ENCODE measurements at regions not wholly inside any gene's neighbourhood (a gene's known extent, or its start where the extent isn't known, plus 50 kb on each side); places are given as distances from the start of the nearest gene placed in this dataset.
"Not testable (repeated sequence)": the region's sequence is repeated elsewhere in the genome, so short reads cannot be mapped to it uniquely, and the experiment has no call there.

- no peak for DNase-seq
These were observed 444.5 kb downstream of the SH3GL2 start for GRCh38 chr9:18023332-18023731.

DNA sequence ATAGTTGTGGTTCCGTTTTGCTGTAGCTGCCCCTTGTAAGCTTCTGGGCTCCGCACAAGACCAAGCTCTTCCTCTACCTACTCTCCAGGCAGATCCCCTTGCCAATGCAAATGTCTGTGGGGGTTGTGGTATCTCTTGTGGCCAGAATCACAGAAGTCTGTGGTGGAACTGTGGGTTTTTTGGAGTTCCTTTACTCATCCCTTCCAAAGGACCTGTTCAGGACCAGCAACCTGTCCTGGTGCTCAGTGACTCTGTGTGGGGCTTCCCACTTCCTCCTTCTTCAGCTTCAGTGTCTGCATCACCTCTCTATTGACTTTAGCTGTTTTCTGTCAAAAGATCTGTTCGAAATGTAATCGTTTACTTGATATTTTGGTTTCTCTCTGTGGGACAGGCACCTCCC is 441.3 kb upstream of the ADAMTSL1 start:
- DNase-seq: no peak

GRCh38 chr9:18036422-18037187 is 437.3 kb upstream of the ADAMTSL1 start:
- DNase-seq: no peak

GRCh38 chr9:18037981-18038380 is 436.0 kb upstream of the ADAMTSL1 start:
- DNase-seq: no peak

- no peak for DNase-seq
These were observed 433.6 kb upstream of the ADAMTSL1 start for GRCh38 chr9:18040327-18040726.

DNA sequence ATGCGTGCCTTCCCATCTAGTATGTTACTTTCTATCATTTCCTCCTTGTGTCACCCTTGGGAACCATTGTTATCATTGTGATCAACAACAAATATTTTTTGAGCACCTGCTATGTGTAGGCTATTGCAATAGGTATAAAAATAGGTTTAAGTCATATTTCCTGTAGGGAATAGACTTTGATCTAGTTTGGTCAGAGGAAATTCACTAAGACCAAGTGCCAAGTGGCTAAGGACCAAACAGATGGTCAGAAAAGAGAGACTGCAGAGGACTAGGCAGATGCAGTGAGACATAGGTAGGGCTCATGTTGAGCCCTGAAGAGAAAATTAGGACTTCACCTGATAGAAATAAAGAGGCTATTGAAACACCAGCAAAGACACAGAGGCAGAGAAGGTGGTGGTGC is 430.0 kb upstream of the ADAMTSL1 start:
- DNase-seq: no peak

DNA sequence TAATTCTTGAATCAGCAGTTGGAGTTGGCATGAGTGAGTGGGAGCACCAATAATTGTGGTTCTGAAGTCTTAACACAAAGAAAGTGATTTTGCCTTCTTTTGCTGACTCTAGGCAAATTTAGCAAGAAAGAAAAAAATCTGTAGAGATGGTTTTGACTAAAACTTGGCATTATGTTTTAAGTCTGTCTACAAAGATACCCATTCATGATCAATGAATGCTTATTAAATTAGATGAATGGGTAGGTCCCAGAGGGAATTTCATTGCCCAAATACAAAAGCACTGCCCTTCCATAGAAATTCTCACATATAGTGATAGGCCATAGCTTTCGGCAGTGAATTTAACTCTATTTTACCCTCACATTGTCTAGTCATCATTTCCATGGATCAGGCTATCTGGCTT is 428.6 kb upstream of the ADAMTSL1 start:
- no peak for DNase-seq

- DNase-seq: no peak
These were observed 427.9 kb upstream of the ADAMTSL1 start for GRCh38 chr9:18046068-18046467.

- no peak for DNase-seq
These were observed 422.3 kb upstream of the ADAMTSL1 start for GRCh38 chr9:18051638-18052037.

DNA sequence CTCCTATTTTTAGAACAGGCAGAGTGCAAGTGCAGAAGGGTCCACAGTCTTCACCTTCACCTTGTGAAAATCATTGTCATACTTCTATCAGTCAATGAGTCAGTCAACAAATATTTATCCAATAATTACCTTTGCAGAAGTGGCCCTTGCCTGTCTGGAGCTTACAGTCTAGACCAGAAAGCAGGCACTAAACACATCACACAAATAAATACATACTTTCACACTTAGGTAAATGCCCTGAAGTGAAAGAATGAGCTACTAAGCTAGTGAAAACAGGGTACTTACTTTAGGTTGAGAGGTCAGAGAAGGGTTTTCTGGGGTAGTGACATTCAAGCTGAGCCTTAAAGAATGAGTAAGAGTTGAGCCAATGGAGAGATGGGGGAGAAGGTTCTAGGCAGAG is 421.9 kb upstream of the ADAMTSL1 start:
- DNase-seq: no peak

- DNase-seq: peak in 3 of 56 donors; percentile 1 to 20 (median 16)
These were observed 417.5 kb upstream of the ADAMTSL1 start for GRCh38 chr9:18056269-18056992.

- no peak for DNase-seq
These were observed 417.0 kb upstream of the ADAMTSL1 start for GRCh38 chr9:18056993-18057369.

- DNase-seq: no peak
These were observed 415.1 kb upstream of the ADAMTSL1 start for GRCh38 chr9:18058564-18059442.

- no peak for DNase-seq
These were observed 414.5 kb upstream of the ADAMTSL1 start for GRCh38 chr9:18059447-18059846.

DNA sequence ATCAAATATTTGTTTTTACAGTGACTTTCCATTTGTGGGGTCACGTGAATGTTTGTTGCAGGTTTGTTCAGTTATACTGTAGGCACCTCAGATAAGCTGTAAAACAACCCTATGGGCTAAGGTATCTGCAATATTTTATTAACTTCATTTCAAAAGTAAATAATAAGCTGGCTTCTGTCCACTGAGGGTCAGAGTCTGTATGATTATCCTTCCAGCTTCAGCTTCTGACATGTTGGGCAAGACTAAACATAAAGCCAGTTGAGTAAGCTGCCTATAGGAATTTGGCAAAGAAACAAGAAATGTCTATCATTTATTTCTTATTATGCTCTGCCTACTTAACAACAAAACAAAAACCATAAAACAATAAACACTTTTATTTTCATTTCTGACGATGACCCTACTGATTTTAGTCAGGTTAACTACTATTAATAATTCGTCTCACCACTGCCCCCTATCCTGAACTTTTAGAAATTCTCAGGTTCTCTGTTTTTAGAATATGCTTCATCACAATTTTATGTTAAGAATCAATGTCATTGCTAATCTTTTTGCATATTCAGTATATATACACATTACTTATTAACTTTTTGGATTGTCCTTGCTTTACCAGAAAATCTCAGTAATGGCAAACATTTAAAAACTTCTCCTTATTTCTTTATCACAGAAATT is 413.6 kb upstream of the ADAMTSL1 start:
- DNase-seq: no peak

- no peak for DNase-seq
These were observed 412.6 kb upstream of the ADAMTSL1 start for GRCh38 chr9:18061332-18061731.

- no peak for DNase-seq
These were observed 412.1 kb upstream of the ADAMTSL1 start for GRCh38 chr9:18061856-18062255.

DNA sequence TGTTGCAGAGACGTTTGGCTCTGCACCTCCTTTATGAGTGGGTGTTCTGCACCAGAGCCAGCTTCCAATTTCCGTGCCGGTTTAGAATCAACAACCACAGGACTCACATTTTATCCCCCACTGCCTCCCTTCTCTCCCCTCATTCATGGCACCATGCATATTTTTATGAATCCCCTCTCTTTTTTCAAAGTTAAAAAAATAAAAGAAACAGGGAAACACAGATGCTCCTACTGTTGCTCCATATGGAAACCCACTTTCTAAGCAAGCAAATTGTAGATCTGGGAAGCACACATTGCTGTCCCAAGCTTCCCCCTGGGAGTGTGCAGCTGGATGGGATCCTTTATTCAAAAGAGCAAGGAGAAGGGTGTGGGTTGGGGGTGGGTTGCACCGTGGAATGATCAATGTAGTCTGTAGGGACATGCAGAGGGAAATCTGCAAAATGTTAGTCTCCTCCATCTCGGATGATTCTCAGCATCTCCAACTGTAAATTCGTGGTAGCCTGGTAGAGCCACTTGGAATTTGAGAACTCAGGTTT is 410.0 kb upstream of the ADAMTSL1 start:
- no peak for DNase-seq

GRCh38 chr9:18066608-18067007 is 407.3 kb upstream of the ADAMTSL1 start:
- not testable (repeated sequence) for DNase-seq

DNA sequence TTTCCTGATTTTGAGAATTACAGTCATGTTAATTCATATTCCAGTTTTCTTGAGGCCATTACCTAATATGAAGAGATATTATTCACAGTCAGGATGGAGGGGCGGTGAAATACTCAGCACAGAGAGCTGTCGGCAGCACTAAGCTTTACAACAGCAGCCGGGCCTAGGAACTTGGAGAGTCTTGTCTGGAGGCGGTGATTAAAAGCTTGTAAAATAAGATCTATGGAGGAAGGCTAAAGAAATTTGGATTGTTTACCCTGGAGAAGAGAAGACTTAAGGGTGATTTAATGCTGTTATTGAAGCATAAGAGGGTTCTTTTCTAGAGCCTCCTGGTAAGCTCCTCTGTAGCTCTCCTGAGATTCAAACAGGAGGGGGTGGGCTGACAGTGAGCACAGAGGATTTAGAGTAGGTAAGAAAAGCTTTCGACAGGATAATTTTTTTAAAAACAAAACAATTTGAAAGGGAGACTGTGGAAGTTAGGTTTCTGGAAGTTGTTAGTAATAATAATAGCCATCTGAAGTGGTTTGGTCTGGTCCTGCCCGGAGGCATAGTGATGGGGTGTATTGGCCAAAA is 406.3 kb upstream of the ADAMTSL1 start:
- DNase-seq: peak in 3 of 56 donors; percentile 0 to 1 (median 1)

DNA sequence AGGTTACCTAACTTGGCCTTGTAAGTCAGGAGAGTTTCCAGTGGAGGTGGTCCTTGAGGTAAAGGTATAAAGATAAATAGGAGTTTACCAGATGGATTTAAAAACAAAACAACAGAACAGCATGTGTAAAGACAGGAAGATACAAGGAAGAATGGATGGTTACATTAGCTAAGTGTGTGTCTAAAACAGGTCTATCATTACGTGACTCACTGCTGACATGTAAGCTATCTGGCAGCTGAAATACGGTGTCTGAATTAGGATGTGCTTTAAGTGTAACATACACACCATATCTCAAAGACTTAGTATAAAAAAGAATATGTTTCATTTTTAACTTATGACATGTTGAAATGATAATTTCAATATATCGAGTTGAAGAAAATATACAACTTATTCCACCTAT is 405.1 kb upstream of the ADAMTSL1 start:
- no peak for DNase-seq
